ENCODE measurements at regions not wholly inside any gene's neighbourhood (a gene's known extent, or its start where the extent isn't known, plus 50 kb on each side); places are given as distances from the start of the nearest gene placed in this dataset.

GRCh38 chr14:65927931-65928356 lies 515.4 kb downstream of the FUT8 start:
- TF ChIP-seq CTCF (IDR thresholded peaks at IDR 0.05) (no peak), POLR2AphosphoS5 (IDR thresholded peaks at IDR 0.05) (no peak)
